Activated T-helper 17 cell treated with anti-CD3 and anti-CD28 coated beads, Interleukin-2, amount 50 U/mL, for 72 hours (primary cell): ENCODE measurements at regions not wholly inside any gene's neighbourhood (a gene's known extent, or its start where the extent isn't known, plus 50 kb on each side); places are given as distances from the start of the nearest gene placed in this dataset.

Source experiments
- ATAC-seq: fragments of 150-1000 bp; cut with Tn5 transposase; replicated peaks from 2 replicates; pipeline ENCODE4 v1.10.0; 2021; ENCODE audit warnings: mild to moderate bottlenecking, moderate library complexity
- H3K27ac Mint-ChIP-seq: one replicate; pipeline ENCODE4 v1.8.0; 2022; ENCODE audit warnings: mixed read lengths
- H3K27me3 Mint-ChIP-seq: one replicate; pipeline ENCODE4 v1.8.0; 2022; ENCODE audit warnings: mixed read lengths
- H3K36me3 Mint-ChIP-seq: one replicate; pipeline ENCODE4 v1.8.0; 2022; ENCODE audit warnings: low read depth, mild to moderate bottlenecking, mixed read lengths
- H3K4me1 Mint-ChIP-seq: one replicate; pipeline ENCODE4 v1.8.0; 2022; ENCODE audit warnings: mixed read lengths
- H3K4me3 Mint-ChIP-seq: one replicate; pipeline ENCODE4 v1.8.0; 2022; ENCODE audit warnings: mild to moderate bottlenecking, mixed read lengths
- H3K9me3 Mint-ChIP-seq: one replicate; pipeline ENCODE4 v1.8.0; 2022; ENCODE audit warnings: mixed read lengths

DNA sequence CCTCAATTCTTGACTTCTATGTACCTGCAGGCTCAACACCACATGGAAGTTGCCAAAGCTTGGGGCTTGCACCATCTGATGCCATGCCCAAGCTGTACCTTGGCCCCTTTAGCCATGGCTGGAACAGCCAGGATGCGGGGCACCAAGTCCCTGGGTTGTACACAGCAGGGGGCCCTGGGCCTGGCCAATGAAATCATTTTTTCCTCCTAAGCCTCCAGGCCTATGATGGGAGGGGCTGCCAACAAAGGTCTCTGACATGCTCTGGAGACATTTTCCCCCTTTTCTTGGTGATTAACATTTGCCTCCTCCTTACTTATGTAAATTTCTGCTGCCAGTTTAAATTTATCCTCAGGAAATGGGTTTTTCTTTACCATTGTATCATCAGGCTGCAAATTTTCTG lies 1428.1 kb downstream of the C4orf33 start:
- H3K36me3 Mint-ChIP-seq = no peaks in the 10 kb centered on the region
- H3K27me3 Mint-ChIP-seq = no peaks in the 10 kb centered on the region
- no peak for ATAC-seq
- no peak overlapping the region for H3K27ac Mint-ChIP-seq
- no peak overlapping the region for H3K4me3 Mint-ChIP-seq
- H3K9me3 Mint-ChIP-seq = peaks cover 8% of the 10 kb centered on the region
- H3K4me1 Mint-ChIP-seq = no peaks in the 10 kb centered on the region

DNA sequence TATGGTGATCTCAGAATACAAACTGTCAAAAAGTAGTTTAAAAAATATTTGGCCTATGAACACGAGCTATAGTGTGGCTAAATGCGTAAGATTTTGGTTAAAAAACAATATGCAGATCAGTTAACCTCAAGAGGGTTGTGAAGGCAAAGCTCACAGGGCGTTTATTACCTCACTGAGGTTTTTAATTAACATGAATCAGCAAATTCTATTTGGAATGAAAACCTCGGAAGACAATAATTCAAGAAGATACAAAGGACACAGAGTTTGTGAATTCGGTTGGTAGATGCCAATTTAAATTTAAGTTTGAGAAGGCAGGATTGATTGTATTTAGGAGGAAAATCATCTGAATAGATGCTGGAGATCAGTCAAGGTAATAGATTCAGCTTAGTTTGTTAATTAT lies 1434.6 kb downstream of the C4orf33 start:
- H3K4me3 Mint-ChIP-seq = no peak overlapping the region
- no peaks in the 10 kb centered on the region for H3K4me1 Mint-ChIP-seq
- no peak overlapping the region for H3K27ac Mint-ChIP-seq
- H3K9me3 Mint-ChIP-seq = peaks cover 16% of the 10 kb centered on the region
- no peaks in the 10 kb centered on the region for H3K36me3 Mint-ChIP-seq
- no peak for ATAC-seq
- no peaks in the 10 kb centered on the region for H3K27me3 Mint-ChIP-seq

DNA sequence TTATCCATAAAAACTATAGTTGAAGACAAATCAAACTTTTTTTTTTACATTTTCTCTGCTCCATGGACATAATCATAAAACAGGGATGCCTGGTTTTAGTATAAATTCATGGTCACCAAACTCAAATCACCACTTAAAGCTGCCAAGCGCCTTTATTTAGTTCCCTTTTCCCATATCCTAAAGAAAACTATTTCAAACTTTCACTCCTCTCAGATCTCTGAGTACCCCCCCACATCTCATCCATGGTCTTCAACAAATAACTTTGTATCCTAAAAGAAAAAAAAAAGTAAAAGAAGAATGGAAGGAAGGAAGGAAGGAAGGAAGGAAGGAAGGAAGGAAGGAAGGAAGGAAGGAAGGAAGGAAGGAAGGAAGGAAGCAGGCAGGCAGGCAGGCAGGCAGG lies 1438.7 kb downstream of the C4orf33 start:
- Mint-ChIP-seq H3K4me3 (no peak overlapping the region), H3K27ac (no peak overlapping the region), H3K36me3 (no peaks in the 10 kb centered on the region), H3K27me3 (no peaks in the 10 kb centered on the region), H3K9me3 (peaks cover 12% of the 10 kb centered on the region), H3K4me1 (no peaks in the 10 kb centered on the region)
- no peak for ATAC-seq

DNA sequence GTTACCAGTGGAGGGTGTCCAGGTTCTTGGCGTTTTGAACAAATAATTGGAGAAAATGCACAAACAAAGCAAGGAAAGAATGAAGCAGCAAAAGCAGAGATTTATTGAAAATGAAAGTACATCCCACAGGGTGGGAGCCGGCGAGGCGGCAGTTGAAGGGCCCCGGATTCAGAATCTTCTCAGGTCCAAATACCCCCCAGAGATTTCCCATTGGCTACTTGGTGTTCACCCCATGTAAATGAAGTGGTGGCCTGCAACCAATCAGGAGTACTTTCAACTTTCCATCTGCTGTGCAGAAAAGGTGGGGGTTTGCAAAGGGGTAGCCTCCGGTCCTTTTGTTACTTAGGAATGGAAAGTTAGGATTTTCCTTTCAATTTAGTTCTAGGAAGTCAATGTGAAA lies 1447.0 kb downstream of the C4orf33 start:
- no peaks in the 10 kb centered on the region for H3K36me3 Mint-ChIP-seq
- no peak for ATAC-seq
- H3K9me3 Mint-ChIP-seq = peaks cover 11% of the 10 kb centered on the region
- H3K27me3 Mint-ChIP-seq = no peaks in the 10 kb centered on the region
- H3K4me1 Mint-ChIP-seq = no peaks in the 10 kb centered on the region
- H3K4me3 Mint-ChIP-seq = no peak overlapping the region
- no peak overlapping the region for H3K27ac Mint-ChIP-seq

DNA sequence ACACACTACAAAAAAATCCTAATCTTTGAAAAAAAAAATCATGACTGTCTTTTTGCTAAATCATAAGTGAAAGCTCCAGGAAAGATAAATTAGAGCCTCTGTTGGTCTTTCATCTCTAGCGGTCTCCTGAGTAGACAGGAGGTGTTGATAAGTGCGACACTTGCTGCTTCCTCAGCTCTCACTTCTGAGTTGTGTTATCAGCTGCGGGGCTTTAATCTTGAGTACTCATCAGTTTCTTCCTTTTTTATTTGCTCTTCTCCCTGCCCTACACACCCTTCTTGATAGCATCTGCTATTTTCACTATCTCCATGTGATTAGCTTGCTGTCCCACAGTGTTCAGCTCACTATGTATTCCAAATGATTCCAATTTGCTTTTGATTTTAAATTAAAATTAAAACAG lies 1449.2 kb downstream of the C4orf33 start:
- H3K36me3 Mint-ChIP-seq = no peaks in the 10 kb centered on the region
- H3K4me3 Mint-ChIP-seq = no peak overlapping the region
- H3K9me3 Mint-ChIP-seq = peaks cover 11% of the 10 kb centered on the region
- no peaks in the 10 kb centered on the region for H3K4me1 Mint-ChIP-seq
- H3K27me3 Mint-ChIP-seq = no peaks in the 10 kb centered on the region
- H3K27ac Mint-ChIP-seq = no peak overlapping the region
- no peak for ATAC-seq

DNA sequence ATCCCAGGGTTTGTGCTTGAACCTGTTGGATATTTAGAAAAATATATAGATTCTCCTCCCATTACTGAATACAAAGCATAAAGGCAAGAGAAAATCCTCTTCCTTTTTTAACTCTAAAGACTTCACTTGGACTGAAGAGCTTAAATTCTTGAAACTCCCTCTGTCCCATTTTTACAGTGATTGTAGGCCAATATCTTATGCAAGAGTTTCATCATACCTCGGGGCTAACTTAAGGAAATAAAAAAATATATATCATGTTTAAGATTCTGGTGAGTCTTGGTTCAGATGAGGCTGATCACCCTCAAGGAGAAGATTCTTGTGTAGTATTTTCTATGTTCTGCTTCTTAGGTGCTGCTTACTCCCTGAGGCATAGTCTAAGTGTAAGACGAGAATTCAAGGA lies 1449.6 kb downstream of the C4orf33 start:
- H3K4me1 Mint-ChIP-seq = no peaks in the 10 kb centered on the region
- no peak overlapping the region for H3K27ac Mint-ChIP-seq
- H3K9me3 Mint-ChIP-seq = peaks cover 11% of the 10 kb centered on the region
- no peaks in the 10 kb centered on the region for H3K27me3 Mint-ChIP-seq
- ATAC-seq = no peak
- no peaks in the 10 kb centered on the region for H3K36me3 Mint-ChIP-seq
- no peak overlapping the region for H3K4me3 Mint-ChIP-seq

DNA sequence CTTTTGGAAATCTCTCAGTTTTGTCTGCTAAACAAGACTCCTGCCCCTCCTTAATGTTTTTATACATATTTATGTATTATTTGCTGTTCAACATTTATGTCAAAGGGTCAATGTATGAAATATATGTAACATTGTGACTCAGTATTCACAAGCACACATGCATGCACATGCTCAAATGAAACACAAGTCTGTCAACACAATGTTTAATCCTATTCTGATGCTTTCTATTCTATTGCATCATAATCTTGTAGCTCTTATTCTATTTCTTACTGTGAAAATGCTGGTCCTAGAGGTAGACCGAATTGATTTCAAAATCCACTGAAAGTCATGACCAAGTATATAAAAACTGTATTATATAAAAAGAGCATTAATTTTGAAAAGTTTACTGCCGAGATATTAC lies 1463.3 kb downstream of the C4orf33 start:
- no peak for ATAC-seq
- Mint-ChIP-seq H3K36me3 (no peaks in the 10 kb centered on the region), H3K4me3 (no peak overlapping the region), H3K9me3 (peaks cover 28% of the 10 kb centered on the region), H3K27me3 (no peaks in the 10 kb centered on the region), H3K4me1 (no peaks in the 10 kb centered on the region), H3K27ac (no peak overlapping the region)

DNA sequence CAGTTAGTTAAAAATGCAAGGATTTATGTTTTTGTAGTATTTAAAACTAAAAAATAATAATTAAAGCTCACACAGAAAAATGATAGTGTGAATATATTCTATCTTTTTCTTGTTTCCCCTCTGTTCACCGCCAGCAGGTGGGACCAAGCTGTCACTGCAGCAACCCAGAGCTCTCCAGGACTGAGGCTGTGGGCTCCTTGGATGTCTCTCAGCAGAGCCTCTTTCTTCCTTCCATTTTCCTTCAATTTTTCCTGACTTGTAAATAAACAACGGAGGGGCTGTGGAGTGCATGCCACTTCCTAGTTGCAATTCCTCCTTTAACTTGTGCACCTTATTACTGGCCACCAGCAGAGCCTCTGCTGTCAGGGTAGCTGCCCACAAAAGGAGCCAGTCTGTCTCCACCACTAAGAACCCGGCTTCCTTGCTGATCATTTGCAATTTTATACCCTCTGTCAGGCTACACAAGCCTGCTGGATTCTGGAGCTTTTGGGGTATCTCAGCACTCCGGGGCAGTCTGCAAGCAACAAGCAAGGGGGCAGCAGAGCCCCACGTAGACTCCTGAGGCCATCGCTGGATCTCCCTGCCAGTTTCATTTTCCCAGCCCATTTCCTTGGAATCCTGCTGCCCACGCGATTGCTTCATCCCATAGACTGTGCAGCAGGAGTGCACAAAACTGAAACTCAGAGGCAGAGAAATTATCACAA lies 1467.4 kb downstream of the C4orf33 start:
- H3K9me3 Mint-ChIP-seq = peaks cover 11% of the 10 kb centered on the region
- no peaks in the 10 kb centered on the region for H3K27me3 Mint-ChIP-seq
- no peaks in the 10 kb centered on the region for H3K4me1 Mint-ChIP-seq
- H3K36me3 Mint-ChIP-seq = no peaks in the 10 kb centered on the region
- H3K4me3 Mint-ChIP-seq = no peak overlapping the region
- ATAC-seq = no peak
- H3K27ac Mint-ChIP-seq = no peak overlapping the region

DNA sequence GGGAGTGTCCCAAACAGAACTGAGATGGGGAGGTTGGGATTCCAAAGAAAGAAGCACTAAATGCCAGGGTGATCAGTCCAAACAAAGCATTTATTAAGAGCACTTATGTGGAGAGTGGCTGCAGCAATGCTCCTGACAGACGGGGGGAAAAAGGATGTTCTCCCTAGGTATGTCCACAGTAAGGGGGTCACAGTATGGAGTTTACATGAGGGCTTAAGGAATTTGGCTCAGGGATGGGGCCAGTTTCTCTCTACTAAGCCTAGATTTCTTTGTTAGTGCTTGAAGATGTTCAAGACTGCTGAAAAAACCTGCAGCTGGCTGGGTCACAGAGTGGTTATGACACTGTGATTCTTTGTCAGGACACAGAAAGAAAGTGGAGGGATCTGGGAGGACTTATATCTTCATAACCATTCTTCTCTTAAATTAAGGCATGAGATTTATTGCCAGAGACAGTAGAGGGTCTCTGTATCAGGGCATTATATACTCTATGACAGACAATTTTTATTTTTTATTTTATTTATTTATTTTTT lies 1468.0 kb downstream of the C4orf33 start:
- Mint-ChIP-seq H3K27ac (no peak overlapping the region), H3K36me3 (no peaks in the 10 kb centered on the region), H3K4me1 (no peaks in the 10 kb centered on the region), H3K9me3 (peaks cover 9% of the 10 kb centered on the region), H3K4me3 (no peak overlapping the region), H3K27me3 (no peaks in the 10 kb centered on the region)
- ATAC-seq = no peak

DNA sequence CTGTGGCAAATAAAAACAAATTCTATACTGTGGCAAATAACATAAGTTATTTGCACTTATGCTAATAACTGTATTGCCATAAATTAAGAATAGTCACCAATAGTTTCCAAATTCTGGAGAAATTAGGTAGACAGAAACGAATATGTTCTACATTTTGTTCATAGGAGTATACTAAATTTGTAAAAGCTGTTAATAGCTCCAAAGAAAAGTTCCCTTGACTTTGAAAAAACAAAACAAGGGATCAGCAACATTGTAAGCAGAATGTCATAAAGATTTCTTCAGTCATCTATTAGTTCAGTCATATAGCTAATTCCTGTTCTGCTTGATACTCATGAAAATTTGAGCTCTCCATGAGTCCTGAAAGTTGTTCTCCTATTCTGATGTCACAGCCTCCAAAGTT lies 1472.8 kb downstream of the C4orf33 start:
- H3K36me3 Mint-ChIP-seq = no peaks in the 10 kb centered on the region
- no peak for ATAC-seq
- H3K4me3 Mint-ChIP-seq = no peak overlapping the region
- no peak overlapping the region for H3K27ac Mint-ChIP-seq
- H3K27me3 Mint-ChIP-seq = no peaks in the 10 kb centered on the region
- peaks cover 4% of the 10 kb centered on the region for H3K9me3 Mint-ChIP-seq
- no peaks in the 10 kb centered on the region for H3K4me1 Mint-ChIP-seq

DNA sequence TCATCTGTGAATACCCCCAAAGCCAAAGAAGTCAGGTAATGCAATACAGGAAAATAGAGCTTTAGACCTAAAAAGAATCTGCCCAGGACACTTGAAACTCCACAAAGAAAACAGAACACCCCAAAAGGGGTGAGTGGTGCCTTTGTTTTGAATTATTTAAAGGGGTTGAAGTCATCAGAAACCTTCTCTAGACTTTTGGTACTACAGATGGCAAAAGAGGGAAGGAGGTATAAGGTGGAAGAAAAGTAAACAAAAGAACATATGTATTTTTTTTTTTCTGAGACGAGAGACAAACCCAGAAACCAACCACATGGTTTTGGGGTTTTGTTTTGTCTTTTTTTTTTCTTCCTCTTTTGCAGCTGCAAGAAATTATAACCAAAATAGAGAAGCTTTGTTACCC lies 1477.8 kb downstream of the C4orf33 start:
- H3K27me3 Mint-ChIP-seq = no peaks in the 10 kb centered on the region
- H3K36me3 Mint-ChIP-seq = no peaks in the 10 kb centered on the region
- no peak overlapping the region for H3K4me3 Mint-ChIP-seq
- no peak for ATAC-seq
- peaks cover 16% of the 10 kb centered on the region for H3K9me3 Mint-ChIP-seq
- H3K27ac Mint-ChIP-seq = no peak overlapping the region
- H3K4me1 Mint-ChIP-seq = no peaks in the 10 kb centered on the region

DNA sequence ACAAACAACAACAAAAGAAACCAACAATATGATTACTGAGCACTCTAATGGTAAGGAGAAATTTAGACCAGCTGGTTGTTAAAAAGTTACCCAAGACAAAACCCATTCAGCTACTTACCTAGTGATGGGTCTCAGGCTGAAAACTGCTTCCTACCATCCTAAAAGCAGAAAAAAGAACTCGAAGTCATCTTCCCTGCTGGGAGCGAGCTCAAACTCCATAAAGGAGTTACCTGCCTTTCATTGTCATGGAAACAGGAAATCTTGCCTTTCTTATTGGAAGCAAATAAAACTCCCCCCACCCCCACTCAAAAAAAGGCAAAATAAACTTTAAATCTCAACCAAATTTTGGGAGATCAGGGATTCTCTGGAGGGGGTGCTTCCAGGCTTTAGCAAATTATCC lies 1478.3 kb downstream of the C4orf33 start:
- no peak for ATAC-seq
- Mint-ChIP-seq H3K9me3 (peaks cover 16% of the 10 kb centered on the region), H3K27ac (no peak overlapping the region), H3K4me3 (no peak overlapping the region), H3K27me3 (no peaks in the 10 kb centered on the region), H3K4me1 (no peaks in the 10 kb centered on the region), H3K36me3 (no peaks in the 10 kb centered on the region)

DNA sequence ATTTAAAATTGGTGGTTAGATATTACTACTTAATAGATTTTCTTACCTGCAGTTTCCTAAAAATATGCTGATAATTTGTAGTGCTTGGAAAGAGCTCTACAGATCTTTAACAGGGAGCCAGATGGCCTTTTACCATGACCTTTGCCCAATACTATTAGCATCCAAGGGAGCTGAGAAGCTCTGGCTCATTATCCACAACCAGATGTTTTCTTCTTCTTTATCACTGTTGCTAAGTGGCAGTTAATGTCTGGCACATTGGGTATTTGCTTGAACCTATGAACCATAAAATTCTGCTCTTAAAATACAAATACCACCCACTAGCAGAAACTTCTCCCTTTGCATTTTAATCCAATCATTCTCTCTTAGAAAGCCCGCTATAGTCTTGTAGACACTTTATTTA lies 1480.3 kb downstream of the C4orf33 start:
- Mint-ChIP-seq H3K36me3 (no peaks in the 10 kb centered on the region), H3K4me1 (no peaks in the 10 kb centered on the region), H3K27ac (no peak overlapping the region), H3K9me3 (peaks cover 17% of the 10 kb centered on the region), H3K4me3 (no peak overlapping the region), H3K27me3 (no peaks in the 10 kb centered on the region)
- no peak for ATAC-seq

DNA sequence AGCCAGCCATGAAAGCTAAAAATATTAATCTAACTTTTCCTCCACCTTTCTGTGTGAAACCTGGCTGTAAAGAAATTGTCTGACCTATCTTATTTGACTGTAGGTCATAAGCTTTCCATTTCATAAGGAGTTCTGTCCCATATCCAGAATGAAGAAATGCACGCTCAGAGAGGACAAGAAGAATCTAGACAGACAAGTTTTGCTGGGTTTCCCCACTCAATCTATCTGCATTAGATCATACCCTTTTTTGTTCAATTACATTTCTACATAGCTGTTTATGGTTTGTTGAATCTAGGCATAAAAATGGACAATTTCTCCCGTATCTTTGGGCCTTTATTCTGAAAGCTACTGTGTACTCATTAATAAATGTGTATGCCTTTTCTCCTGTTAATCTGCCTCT lies 1495.1 kb downstream of the C4orf33 start:
- Mint-ChIP-seq H3K9me3 (peaks cover 4% of the 10 kb centered on the region), H3K36me3 (no peaks in the 10 kb centered on the region), H3K4me1 (no peaks in the 10 kb centered on the region), H3K27ac (no peak overlapping the region), H3K27me3 (no peaks in the 10 kb centered on the region), H3K4me3 (no peak overlapping the region)
- ATAC-seq = no peak

DNA sequence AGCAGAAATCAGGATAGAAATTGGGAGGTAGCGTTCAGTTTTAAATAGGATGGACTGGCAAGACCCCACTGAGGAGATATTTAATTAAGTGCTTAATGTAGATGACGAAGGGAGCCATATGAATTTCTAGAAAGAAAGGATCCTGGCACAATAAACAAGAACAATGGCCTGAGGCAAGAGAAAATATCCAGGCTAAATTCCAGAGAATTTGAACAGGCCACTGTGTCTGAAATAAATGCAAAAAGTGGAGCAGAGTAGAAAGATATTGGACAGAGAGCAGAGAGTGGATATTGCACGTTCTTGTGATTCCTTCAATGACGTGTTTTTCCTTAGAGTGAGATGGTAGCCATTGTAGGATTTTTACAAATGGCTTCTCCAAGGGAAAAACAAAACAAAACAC lies 1504.8 kb downstream of the C4orf33 start:
- Mint-ChIP-seq H3K27ac (no peak overlapping the region), H3K27me3 (no peaks in the 10 kb centered on the region)
- ATAC-seq = no peak

DNA sequence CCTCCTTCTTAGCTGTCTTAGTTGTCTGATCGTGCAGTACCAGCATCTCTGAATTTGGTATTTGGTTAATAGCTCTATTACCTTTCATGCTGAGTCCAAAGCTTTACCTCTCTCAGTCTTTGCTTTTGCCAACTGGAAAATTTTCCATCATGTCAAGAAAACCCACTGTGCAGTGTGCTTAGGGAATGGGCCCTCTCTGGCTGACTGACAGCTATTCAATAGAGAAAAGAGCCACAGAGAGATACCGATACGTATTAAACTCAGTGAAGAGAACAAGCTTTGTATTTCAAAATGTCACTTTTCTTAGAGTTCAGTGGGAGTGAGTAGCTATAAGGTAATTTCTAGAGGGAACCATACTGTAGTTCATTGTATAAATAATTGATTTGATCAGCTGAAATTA lies 1507.1 kb downstream of the C4orf33 start:
- no peaks in the 10 kb centered on the region for H3K4me1 Mint-ChIP-seq
- no peaks in the 10 kb centered on the region for H3K9me3 Mint-ChIP-seq
- H3K4me3 Mint-ChIP-seq = no peak overlapping the region
- H3K27me3 Mint-ChIP-seq = no peaks in the 10 kb centered on the region
- no peak overlapping the region for H3K27ac Mint-ChIP-seq
- no peaks in the 10 kb centered on the region for H3K36me3 Mint-ChIP-seq
- ATAC-seq = no peak

More for the DNA sequence above, 1504.8 kb downstream of the C4orf33 start:
- Mint-ChIP-seq H3K4me3 (no peak overlapping the region), H3K36me3 (no peaks in the 10 kb centered on the region), H3K4me1 (no peaks in the 10 kb centered on the region), H3K9me3 (peaks cover 10% of the 10 kb centered on the region)
